Left forelimb (tissue), 1 donor: ENCODE measurements at regions not wholly inside any gene's neighbourhood (a gene's known extent, or its start where the extent isn't known, plus 50 kb on each side); places are given as distances from the start of the nearest gene placed in this dataset.
"Not testable (repeated sequence)": the region's sequence is repeated elsewhere in the genome, so short reads cannot be mapped to it uniquely, and the experiment has no call there.

Experiments used
- DNase-seq: peaks from one replicate; pipeline ENCODE4 v3.0.0-alpha.2; 2018; ENCODE audit warnings: low spot score

DNA sequence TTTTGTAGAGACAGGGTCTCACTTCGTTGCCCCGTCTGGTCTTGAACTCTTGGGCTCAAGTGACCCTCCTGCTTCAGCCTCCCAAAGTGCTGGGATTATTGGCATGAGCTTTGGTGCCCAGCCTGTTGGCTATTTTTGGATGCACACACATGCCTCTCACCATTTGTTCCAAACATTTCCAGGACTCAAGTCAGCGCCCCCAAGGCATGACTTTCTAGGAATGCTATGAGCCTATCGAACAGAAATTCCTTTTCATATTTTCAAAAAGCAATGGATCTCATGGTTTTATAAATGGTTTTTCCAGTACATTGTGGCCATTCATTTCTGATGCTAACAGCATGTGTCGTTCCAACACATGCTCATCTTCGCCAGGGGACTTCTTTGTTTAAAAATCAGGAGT lies 119.3 kb upstream of the NAA20 start:
- no peak for DNase-seq

DNA sequence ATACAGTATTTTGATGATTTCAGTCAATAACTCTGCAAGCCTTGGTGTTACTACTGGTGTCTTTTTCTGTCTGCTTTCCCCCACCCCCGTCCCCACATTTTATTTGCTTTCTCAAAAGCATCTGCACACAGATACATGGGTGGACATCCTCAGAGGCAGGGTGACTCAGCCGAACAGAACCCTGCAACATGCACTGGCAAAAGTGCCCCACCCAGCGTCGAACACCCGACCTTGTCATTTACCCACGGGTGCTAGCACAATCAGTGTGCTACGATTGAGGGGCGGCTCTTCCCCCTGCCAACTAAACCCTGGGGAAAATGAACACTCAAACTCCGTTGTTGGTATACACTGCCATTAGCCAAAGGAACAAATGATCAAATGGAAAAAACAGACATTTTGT lies 115.9 kb upstream of the NAA20 start:
- DNase-seq = no peak

DNA sequence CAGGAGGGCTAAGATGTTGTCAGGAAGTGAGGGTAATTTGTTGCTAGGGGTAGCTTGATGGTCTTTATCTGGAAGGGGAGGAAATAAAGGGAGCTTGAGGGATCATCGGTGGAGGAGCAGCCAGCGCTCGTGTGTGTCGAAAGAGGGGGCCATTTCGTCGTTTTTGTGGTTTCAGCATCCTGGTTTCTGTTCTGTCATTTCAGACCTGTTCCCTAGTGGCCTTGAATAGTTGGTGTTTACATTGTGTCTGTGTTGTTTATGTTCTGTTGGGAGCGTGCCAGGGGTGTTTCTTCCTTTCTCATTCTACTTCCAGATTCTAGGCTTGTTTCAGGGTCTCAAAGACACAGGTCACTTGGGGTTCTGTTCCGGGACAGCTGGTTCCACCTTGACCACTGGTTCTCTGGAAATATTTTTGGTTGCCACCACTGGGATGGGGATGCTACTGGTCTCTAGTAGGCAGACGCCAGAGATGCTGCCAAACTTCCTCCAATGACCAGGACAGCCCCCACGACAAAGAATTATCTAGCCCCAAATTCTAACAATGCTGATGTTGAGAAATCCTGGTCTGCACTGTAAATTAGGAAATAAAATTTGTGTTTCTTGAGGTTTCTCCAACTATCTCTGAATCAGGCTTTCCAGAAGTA lies 113.9 kb upstream of the NAA20 start:
- no peak for DNase-seq

DNA sequence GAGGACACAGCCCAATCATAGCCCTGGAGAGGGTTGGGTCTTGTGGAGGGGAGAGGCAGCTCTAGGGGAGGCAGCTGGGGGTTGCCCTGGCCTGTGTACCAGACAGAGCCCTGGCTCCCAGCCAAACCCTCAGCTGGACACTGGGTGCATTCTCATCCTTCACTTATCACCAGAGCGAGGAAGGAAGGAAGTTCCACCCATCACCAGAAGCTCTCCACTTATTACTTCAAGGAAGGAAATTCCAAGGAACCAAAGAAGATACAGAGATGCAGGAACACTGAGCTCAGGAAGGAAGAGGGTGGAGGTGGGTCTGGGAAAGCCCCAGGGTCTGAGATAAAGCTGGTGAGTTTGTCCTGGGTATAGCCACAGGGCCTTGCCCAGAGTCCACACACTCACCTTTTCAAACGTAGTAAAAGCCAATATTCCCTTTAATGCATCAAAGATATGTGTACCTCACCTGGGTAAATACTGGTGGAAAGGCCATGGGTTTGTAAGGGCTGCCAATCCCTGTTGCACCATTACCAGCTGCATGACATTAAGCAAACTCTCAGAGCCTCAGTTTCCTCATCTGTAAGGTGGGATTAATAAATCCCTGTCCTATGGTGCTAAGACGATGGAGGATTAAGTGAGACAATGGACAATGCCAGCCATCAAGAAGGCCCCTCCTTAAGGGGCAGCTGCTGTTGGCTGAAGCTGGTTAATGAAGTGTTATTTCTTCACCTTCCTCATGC lies 109.7 kb upstream of the NAA20 start:
- DNase-seq = no peak

DNA sequence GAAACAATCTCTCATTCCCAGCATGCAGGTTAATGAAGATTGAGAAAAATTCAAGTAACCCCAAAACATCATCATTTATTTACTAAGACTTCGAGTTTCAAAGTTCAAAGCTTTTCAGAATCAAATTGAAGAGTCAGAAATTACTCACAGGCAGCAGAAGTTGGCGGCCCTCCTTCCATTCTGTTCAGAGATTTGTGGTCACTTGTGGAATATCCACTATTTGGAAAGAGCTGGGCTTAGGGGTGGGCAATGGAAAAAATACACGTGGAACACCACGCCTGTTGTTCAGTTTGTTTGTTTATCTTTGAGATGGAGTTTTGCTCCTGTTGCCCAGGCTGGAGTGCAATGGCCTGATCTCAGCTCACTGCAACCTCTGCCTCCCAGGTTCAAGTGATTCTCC lies 108.6 kb upstream of the NAA20 start:
- DNase-seq = no peak

DNA sequence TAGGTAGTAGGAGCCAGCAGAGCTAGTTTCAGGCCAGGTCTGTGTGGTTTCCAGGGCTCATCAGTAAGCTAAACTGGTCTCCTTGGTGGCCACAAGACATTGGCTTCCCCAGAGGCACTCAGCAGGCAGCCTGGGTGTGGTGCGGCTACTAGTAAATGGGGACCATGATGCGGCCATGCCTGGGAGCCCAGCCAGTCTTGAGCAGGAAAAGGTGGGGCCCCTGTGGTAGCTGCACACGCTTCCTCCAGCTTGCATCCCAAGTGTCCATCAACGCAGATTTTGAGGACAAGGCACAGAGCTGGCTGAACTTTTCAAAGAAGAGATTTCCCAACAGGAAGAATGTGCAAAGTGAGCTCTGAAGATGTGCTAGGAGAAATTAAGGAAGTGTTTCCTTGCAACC lies 107.4 kb upstream of the NAA20 start:
- DNase-seq = no peak

DNA sequence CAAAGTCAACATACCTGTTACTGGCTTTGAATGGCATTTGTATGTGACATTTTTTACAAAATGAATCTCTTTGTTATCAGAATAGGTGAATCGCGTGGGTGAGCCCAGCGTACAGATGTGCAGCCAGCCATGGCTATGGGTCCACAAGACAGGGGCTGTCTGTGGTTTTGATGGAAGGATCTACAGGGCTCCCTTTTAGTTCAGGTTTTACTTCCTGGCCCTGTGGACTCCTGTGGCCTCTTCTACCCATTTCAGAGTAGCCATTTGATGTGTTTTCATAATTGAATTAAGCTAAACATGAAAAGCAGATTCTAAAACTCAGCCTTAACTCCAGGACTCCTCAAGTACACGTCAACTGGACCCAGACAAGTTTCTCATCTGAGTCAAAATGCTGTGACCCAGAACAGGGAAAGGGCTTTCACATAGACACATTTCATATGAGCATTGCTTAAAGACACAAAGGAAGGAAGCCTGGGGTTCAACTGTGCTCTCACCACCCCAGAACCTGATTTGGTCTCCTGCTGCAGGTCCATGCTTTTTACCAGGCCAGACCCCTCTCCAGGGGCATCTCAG lies 105.3 kb upstream of the NAA20 start:
- DNase-seq = no peak

DNA sequence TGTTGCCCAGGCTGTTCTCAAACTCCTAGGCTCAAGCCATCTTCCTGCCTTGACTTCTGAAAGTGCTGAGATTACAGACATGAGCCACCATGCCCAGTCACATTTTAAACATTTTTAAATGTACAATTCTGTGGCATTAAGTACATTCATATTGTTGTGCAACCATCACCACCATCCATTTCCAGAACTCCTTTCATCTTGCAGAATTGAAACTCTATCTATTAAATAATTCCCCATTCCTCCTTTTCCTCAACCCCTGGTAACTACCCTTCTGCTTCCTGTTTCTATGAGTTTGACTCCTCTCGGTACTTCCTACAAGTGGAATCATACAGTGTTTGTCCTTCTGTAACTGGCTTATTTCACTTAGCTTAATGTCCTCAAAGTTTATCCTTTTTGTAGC lies 103.8 kb upstream of the NAA20 start:
- DNase-seq = no peak

DNA sequence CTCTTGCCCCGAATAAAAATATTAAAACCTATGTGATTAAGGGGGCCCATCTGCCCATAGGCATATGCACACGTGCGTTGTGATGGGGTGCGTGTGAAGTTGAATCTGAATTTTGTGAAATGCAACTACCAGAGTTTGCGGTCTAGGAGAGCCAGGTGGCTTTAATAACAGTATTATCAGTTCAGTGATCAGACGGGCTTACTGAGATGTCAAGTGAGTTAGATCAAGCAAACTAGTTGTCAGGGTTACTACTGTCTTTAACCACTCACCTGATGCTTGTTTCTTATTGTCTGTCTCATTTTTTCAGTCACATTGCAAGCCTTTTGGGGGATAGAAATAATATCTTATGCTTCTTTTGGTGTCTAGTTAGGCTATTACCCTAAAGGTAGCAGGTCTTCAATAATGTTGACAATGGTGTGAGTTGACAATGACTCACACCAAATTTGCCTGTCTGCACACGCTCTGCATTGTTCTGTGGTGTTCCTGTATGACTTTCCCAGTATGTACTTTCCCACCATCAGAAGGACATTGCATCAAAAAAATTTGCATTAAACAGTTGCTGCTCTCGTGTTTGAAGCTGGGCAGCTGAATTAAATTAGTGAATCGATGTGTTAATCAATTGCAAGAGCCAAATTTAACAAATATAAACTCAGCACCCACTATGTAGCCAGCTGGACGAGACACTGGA lies 103.1 kb upstream of the NAA20 start:
- DNase-seq = no peak

DNA sequence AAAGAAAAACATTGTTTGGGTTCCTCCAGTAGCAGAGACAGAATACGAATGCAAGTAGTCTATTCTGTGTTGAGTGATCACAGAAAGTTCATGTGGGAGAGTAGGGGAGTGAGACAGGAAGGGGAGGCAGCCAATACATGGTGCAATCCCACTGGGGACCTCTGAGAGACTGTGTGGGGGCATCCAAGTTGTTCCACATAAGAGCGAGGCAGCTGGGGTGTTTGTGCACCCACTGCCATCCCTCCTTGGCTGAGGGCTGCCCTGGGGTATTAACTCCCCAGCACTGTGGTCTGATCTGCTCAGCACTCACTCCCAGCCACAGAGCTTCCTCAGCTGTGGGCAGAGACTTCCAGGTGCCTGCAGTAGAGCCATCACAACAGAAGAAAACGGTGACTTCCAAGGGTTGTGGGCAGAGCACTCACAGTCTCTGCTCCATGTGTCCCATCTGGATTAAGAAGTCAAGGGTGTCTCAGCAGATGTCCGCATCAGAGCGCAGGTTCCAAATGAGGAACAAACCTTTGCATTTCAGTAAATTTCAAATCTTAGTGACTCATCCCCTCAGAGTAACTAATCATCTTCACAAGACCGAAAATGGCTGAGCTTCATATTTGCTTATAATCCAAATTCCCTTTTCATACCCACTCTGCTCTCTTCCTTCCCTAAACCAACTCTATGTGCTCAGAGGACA lies 101.9 kb upstream of the NAA20 start:
- no peak for DNase-seq

DNA sequence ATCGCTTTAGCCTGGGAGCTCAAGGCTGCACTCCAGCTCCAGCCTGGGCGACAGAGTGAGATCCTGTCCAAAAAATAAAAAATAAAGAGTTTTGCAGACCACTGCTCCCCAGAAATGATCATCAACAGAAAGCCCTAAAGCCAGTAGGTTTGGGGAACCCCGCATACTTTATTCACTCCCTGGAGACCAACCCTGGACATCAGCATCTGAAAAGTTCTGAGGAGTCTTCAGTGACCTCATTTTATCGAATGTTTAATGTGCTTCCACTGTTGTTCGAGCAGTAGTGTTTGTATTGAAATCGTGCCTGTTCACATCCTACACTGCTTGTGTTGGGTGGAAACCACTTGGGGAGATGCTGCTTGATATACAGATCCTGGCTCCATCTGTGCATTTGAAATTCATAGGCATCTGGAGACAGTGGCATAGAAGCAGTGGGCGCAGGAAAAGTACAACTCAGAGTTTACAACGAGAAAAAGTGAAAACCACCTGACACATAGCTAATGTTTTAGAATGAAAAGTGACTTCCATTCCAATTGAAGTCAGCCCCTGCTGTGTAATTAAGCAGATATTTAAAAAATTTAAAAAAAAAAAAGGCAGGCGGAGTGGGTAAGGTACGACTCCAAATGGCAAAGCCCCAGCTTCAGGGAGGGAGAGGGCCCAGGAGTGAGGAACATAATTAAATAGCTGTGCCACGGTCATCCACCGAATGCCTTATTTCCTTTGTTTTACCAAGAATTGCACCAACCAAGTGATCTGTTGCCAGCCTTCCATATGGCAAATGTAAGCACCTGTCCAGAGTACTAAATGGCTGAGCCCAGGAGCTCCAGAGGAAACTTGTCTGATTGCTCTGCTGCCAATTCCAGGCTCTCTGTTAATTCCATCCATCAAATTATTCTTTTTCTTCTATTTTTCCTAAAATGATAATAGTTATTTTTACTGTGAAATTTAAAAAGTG lies 100.4 kb upstream of the NAA20 start:
- no peak for DNase-seq

DNA sequence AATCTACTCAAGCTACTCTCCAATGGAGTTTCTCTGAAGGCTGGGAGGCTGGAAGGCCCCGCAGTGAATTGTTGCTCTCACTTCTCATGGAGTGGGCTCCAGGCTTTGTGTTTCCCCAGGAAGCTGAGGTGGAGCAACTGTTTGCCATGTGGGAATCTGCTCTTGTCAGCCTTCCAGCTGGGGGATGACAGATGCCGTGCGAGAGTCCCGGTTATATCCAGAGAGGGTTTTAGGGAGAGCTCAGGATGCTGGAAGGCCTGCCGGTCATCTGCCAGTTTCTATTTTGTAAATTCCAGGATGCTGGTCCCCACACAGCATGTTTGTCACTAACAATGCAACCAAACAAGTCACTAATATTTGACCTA lies 98.2 kb upstream of the NAA20 start:
- no peak for DNase-seq

DNA sequence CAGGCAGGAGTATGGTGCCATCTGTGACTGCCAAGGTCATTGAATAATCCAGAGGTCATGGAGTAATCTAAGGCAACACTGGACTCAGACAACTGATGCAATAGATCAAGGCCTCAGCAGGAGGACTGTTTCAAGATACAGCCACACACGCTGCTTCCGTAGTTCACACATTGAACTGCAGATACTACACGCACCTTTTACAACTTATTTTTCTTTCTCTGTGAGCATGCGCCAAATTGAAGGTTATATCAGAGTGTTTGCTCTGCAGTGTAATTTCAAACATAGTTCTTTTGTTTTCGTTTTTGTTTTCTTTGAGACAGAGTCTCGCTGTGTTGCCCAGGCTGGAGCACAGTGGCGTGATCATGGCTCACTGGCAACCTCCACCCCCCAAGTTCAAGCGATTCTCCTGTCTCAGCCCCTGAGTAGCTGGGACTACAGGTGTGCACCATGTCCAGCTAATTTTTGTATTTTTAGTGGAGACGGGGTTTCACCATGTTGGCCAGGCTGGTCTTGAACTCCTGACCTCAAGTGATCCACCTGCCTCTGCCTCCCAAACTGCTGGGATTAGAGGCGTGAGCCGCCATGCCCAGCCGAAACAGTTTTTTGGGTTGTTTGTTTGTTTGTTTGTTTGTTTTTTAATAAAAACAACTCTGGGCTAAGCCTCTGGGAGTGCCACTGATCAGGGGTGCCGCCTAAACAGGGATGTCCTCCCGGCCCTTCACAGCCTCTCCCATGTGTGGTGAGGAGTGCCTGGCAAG lies 96.6 kb upstream of the NAA20 start:
- DNase-seq = no peak

DNA sequence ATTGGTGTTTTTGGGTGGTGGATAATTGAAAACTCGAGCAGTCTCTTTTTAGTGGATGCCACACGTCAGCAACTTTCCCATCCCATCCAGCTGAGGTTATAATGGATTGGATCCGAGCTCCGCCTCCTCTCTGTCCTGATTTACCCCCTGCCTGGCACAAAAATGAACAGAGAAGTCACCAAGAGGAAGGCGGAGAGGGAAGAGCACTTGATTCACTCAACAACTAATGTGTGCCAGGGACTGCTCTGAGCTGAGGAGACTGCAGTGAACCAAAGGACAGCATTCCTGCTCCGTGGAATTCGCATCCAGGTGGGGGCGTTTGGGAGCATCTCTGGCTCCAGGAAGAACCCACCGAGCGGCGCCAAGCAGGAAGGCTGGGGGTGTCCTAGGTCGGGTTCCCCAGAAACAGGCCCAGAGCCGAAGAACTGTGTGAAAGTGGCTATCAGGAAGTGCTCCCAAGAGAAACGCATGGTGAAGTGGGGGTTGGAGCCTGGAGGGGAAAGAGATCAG lies 95.8 kb upstream of the NAA20 start:
- DNase-seq = no peak

DNA sequence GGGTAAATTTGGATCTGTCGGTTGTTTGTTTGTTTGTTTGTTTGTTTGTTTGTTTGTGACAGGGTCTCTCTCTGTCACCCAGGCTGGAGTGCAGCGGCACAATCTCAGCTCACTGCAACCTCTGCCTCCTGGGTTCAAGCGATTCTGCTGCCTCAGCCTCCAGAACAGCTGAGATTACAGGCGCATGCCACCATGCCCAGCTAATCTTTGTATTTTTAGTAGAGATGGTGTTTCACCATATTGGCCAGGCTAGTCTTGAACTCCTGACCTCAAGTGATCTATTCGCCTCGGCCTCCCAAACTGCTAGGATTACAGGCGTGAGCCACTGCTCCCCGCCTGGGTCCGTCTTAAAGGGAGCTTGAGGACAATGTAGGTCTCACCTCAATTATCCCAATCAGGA lies 95.3 kb upstream of the NAA20 start:
- DNase-seq = not testable (repeated sequence)

DNA sequence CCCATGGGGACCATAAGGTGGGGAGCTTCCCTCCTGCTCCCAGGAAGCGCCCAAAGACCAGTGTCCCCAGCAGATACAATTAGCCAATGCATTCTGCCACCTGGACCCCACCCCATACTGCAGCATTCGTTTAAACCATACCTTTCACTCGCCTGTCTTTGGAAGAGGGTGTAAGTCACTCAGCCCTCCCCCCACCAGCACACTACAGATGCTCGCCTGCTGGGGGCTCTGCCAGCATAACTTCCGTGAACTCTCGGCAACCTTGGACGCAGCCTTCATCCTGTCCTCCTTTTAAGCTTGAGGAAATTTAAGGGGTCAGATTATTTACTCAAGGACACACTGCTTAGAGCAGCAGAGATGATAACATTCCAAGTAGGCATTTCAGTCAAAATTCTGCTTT lies 94.4 kb upstream of the NAA20 start:
- DNase-seq = no peak

DNA sequence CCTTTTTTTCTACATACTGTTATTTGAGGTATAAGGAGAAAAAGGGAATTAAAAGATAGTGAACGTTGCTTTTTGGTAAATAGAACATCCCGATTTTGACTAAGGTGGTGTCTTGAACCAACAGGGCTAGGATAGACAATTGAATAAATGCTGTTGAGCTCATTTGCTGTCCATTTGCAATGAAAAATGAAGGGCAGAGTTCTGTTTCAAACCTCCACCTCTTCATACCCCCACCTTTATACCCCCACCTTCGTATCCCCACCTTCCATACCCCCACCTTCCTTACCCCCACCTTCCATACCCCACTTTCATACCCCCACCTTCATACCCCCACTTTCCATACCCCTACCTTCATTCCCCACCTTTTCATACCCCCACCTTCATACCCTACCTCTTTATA lies 93.4 kb upstream of the NAA20 start:
- DNase-seq = no peak

DNA sequence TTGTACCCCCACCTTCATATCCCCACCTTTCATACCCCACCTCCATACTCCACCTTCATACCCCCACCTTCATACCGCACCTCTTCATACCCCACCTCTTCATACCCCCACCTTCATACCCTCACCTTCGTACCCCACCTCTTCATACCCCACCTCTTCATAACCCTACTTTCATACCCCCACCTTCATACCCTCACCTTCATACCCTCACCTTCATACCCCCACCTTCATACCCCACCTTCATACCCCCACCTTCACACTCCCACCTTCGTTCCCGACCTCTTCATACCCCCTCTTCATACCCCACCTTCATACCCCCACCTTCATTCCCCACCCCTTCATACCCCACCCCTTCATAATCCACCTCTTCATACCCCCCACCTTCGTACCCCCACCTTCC lies 92.9 kb upstream of the NAA20 start:
- no peak for DNase-seq

DNA sequence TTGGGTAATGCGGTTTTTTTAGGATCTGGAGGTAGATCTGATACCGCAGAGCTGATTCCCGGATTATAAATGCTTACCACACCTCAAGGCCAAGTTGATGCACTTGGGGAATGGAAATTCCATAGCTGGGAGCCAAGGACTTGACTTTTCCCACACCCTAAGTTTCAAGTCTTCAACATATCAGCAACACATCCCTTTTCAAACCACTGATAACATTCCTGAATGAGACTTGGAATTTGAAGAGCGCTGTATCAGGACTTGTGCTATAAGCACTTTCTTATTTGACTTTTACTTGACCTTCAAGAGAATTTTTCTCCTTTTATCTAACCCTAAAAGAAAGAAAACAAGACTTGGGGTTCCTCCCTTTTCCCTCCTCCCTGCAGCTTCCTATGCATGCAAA lies 90.6 kb upstream of the NAA20 start:
- no peak for DNase-seq

DNA sequence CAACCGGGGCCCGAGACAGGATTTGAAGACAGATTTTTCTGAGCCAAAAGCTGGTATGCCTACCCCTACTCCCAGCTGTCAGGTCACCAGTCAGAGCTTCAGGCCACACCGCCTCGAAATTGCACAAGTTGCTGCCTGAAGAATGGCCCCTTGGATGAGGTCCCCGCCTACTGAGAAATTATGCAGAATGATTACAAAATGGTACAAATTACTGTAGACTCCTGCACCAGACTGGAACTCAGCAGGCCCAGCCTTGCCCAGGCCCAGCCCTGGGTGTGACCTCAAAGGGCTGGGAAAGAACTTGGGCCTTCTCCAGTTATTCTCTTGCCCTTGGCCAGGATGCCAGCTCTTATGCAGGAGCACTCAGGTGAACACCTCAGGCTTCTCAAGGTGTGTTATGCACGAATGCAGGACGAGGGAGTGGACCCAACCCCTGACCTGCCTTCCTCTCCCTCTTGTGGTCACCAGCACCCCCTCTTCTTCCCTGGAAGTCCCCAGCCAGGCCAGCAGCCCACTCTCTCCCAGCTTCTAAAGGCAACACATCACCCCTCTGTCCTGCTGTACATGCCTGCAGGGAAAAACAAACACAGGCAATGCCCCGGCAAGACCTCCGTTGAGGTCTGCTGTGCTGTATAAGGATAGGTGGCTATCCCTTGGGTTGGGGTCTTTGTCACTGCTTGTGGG lies 88.7 kb upstream of the NAA20 start:
- DNase-seq = no peak
